B cell (primary cell): ENCODE measurements at regions not wholly inside any gene's neighbourhood (a gene's known extent, or its start where the extent isn't known, plus 50 kb on each side); places are given as distances from the start of the nearest gene placed in this dataset.

Experiments
- ATAC-seq: fragments of 200-7000 bp; cut with Tn5 transposase; one replicate; pipeline ENCODE4 v1.10.0; 2021; ENCODE audit warnings: low read depth, mild to moderate bottlenecking, moderate number of reproducible peaks, moderate library complexity
- CTCF ChIA-PET: fragments of 350-600 bp; sonication (Branson Sonifier 250); formaldehyde crosslinking; loops from one replicate; lab custom pipeline; 2021; ENCODE audit warnings: antibody characterized with exemption, inconsistent platforms; lab: Charles Lee
- POLR2A ChIA-PET: fragments of 350-600 bp; sonication (Branson Sonifier 250); formaldehyde crosslinking; loops from one replicate; lab custom pipeline; 2021; ENCODE audit warnings: antibody characterized with exemption; lab: Charles Lee
- DNase-seq: peaks from one replicate; pipeline ENCODE4 v3.0.0; 2013
- H2AFZ ChIP-seq: 2 replicates; pipeline ENCODE4 v1.6.1; 2012; ENCODE audit warnings: mild to moderate bottlenecking, low read depth, low read length; ENCODE audit not compliant: insufficient read depth, poor library complexity, severe bottlenecking
- H3K27ac ChIP-seq, 2 donors: 1 replicate in 1 of 2; 2 replicates in 1 of 2; pipeline ENCODE4 v1.5.1; 2012 to 2013; ENCODE audit warnings: low read length in 2 of 2, mild to moderate bottlenecking in 2 of 2, moderate library complexity in 1 of 2
- H3K27me3 ChIP-seq, 4 experiments: fragments of 200-600 bp in 1 of 4; sonication (generic) in 1 of 4; replicated peaks in 1 of 4; 1 replicate in 2 of 4; 2 replicates in 2 of 4; pipeline versions ENCODE4 v1.6.1 to v1.7.0; 2013 to 2016; ENCODE audit warnings: low read length in 3 of 4, mild to moderate bottlenecking in 2 of 4, mixed read lengths in 1 of 4, moderate library complexity in 1 of 4; ENCODE audit not compliant: insufficient read depth in 4 of 4, control insufficient read depth in 3 of 4; ENCODE audit errors: control extremely low read depth in 1 of 4
- H3K36me3 ChIP-seq, 2 experiments: replicated peaks in 1 of 2; 1 replicate in 1 of 2; 2 replicates in 1 of 2; pipeline versions ENCODE4 v1.6.1 to v1.7.1; 2013; ENCODE audit warnings: low read length in 1 of 2; ENCODE audit not compliant: insufficient read depth in 2 of 2, control insufficient read depth in 1 of 2; ENCODE audit errors: control extremely low read depth in 1 of 2, extremely low read depth in 1 of 2
- H3K4me1 ChIP-seq, 2 donors: fragments of 200-600 bp in 1 of 2; sonication (generic) in 1 of 2; 1 replicate in 1 of 2; 2 replicates in 1 of 2; pipeline versions ENCODE4 v1.5.1 to v1.6.1; 2013 to 2017; ENCODE audit warnings: low read length in 2 of 2; ENCODE audit not compliant: control insufficient read depth in 2 of 2, insufficient read depth in 2 of 2
- H3K4me2 ChIP-seq: replicated peaks from 2 replicates; pipeline ENCODE3; 2012; ENCODE audit warnings: mild to moderate bottlenecking, low read depth, low read length; ENCODE audit not compliant: poor library complexity, severe bottlenecking
- H3K4me3 ChIP-seq, 5 experiments: fragments of 200-600 bp in 1 of 5; sonication (generic) in 1 of 5; 1 replicate in 3 of 5; 2 replicates in 2 of 5; pipeline versions ENCODE4 v1.5.1 to v1.7.0; 2011 to 2016; ENCODE audit warnings: low read length in 4 of 5, mild to moderate bottlenecking in 4 of 5, low read depth in 2 of 5, control low read depth in 1 of 5, moderate library complexity in 1 of 5; ENCODE audit not compliant: insufficient read depth in 1 of 5; ENCODE audit errors: control extremely low read depth in 1 of 5, extremely low read depth in 1 of 5
- H3K79me2 ChIP-seq: fragments of 200-600 bp; sonication (generic); one replicate; pipeline ENCODE4 v1.6.0; 2016; ENCODE audit warnings: low read length; ENCODE audit not compliant: control insufficient read depth, insufficient read depth
- H3K9ac ChIP-seq: fragments of 200-600 bp; sonication (generic); 2 replicates; pipeline ENCODE4 v1.6.1; 2017; ENCODE audit warnings: mild to moderate bottlenecking, low read length, moderate library complexity
- H3K9me3 ChIP-seq, 3 donors: one replicate each; pipeline versions ENCODE4 v1.6.1 to v1.7.1; 2013; ENCODE audit warnings: low read length in 2 of 3; ENCODE audit not compliant: control insufficient read depth in 2 of 3, insufficient read depth in 1 of 3; ENCODE audit errors: control extremely low read depth in 1 of 3
- H4K20me1 ChIP-seq: 2 replicates; pipeline ENCODE4 v1.6.0; 2012; ENCODE audit warnings: mild to moderate bottlenecking, low read length; ENCODE audit not compliant: insufficient read depth, control insufficient read depth, poor library complexity, severe bottlenecking
- H3K27ac Mint-ChIP-seq: one replicate; pipeline ENCODE4 v1.8.0; 2021; ENCODE audit warnings: mixed read lengths
- H3K27me3 Mint-ChIP-seq: one replicate; pipeline ENCODE4 v1.8.0; 2021; ENCODE audit warnings: mixed read lengths
- H3K4me1 Mint-ChIP-seq: one replicate; pipeline ENCODE4 v1.8.0; 2021; ENCODE audit warnings: mixed read lengths
- H3K4me3 Mint-ChIP-seq: one replicate; pipeline ENCODE4 v1.8.0; 2021; ENCODE audit warnings: mixed read lengths
- H3K9me3 Mint-ChIP-seq: one replicate; pipeline ENCODE4 v1.8.0; 2022; ENCODE audit warnings: mixed read lengths; ENCODE audit not compliant: insufficient read depth
- CTCF ChIP-seq: fragments of 200-600 bp; IDR thresholded peaks from one replicate; pipeline ENCODE4 v1.8.0; 2022; ENCODE audit warnings: antibody characterized with exemption, mild to moderate bottlenecking
- EZH2 ChIP-seq: IDR thresholded peaks from 2 replicates; pipeline ENCODE4 v1.6.1; 2012; ENCODE audit warnings: borderline replicate concordance, low read depth, mild to moderate bottlenecking, moderate library complexity, low read length; ENCODE audit not compliant: insufficient read depth, poor library complexity, severe bottlenecking
- WGBS: methylation state at CpG from one replicate; pipeline ENCODE4 v1.1.5; 2013; ENCODE audit warnings: missing lambda C conversion rate; ENCODE audit not compliant: insufficient coverage; 5-methylcytosine and 5-hydroxymethylcytosine counted together
- intact Hi-C: fragments of 100-400 bp; cut with micrococcal nuclease; formaldehyde crosslinking; loops from one replicate; pipeline ENCODE4 v1.10.0; 2022

- DNase-seq (no peak), ATAC-seq (no peak)
- Histone ChIP-seq H3K4me1 (peaks cover 0 to 4% of the 10 kb centered on the region in 2 donors), H3K79me2 (no peaks in the 10 kb centered on the region), H3K4me2 (no peak overlapping the region), H3K9ac (no peak overlapping the region), H3K4me3 (no peak overlapping the region), H3K9me3 (no peaks in the 10 kb centered on the region), H3K27me3 (no peaks in the 10 kb centered on the region), H2AFZ (no peak overlapping the region), H3K27ac (no peak overlapping the region), H3K36me3 (no peaks in the 10 kb centered on the region), H4K20me1 (no peaks in the 10 kb centered on the region)
- Mint-ChIP-seq H3K27me3 (peaks cover 3% of the 10 kb centered on the region), H3K27ac (no peak overlapping the region), H3K4me3 (no peak overlapping the region), H3K4me1 (peaks cover 5% of the 10 kb centered on the region), H3K9me3 (no peaks in the 10 kb centered on the region)
- POLR2A ChIA-PET: interaction anchor here (1.0 kb wide), 1 partner anchor 246 kb away, joined by 5 read pairs; no protein-coding TSS in a partner anchor
- intact Hi-C loops: loop anchor here (1.0 kb wide), 1 partner anchor 246 kb away; no protein-coding TSS in a partner anchor
- CTCF ChIA-PET: interaction anchor here (0.9 to 5.4 kb wide), 5 partner anchors 11 to 253 kb away, joined by 3 to 74 read pairs (median 5); no protein-coding TSS in a partner anchor
- TF ChIP-seq CTCF: no peak
- no peak for TF ChIP-seq EZH2
- no CpG with 5 or more reads among the region's 3 CpGs for WGBS
These were observed 103.9 kb upstream of the ANO3 start for GRCh38 chr11:26227883-26228502.

GRCh38 chr11:26228778-26229177, 103.2 kb upstream of the ANO3 start:
- Histone ChIP-seq H3K79me2 (no peaks in the 10 kb centered on the region), H4K20me1 (no peaks in the 10 kb centered on the region), H3K9ac (no peak overlapping the region), H3K4me3 (no peak overlapping the region), H3K4me2 (no peak overlapping the region), H3K27me3 (no peaks in the 10 kb centered on the region), H2AFZ (no peak overlapping the region), H3K36me3 (no peaks in the 10 kb centered on the region), H3K4me1 (peaks cover 0 to 4% of the 10 kb centered on the region in 2 donors), H3K27ac (no peak overlapping the region), H3K9me3 (no peaks in the 10 kb centered on the region)
- no peak overlapping the region for H3K4me3 Mint-ChIP-seq
- DNase-seq: no peak
- TF ChIP-seq EZH2: no peak
- no peak for TF ChIP-seq CTCF
- ChIA-PET CTCF (interaction anchor here (1.3 to 5.4 kb wide), 3 partner anchors 10 to 247 kb away, joined by 5 to 74 read pairs (median 5); no protein-coding TSS in a partner anchor), POLR2A (interaction anchor here (1.0 kb wide), 1 partner anchor 247 kb away, joined by 5 read pairs; no protein-coding TSS in a partner anchor)
- no CpG with 5 or more reads among the region's 2 CpGs for WGBS
- H3K27me3 Mint-ChIP-seq: peaks cover 3% of the 10 kb centered on the region
- H3K4me1 Mint-ChIP-seq: peaks cover 5% of the 10 kb centered on the region
- H3K27ac Mint-ChIP-seq: no peak overlapping the region
- H3K9me3 Mint-ChIP-seq: peaks cover 2% of the 10 kb centered on the region
- intact Hi-C loops: no loop called here
- no peak for ATAC-seq
